ENCODE measurements at regions not wholly inside any gene's neighbourhood (a gene's known extent, or its start where the extent isn't known, plus 50 kb on each side); places are given as distances from the start of the nearest gene placed in this dataset.

DNA sequence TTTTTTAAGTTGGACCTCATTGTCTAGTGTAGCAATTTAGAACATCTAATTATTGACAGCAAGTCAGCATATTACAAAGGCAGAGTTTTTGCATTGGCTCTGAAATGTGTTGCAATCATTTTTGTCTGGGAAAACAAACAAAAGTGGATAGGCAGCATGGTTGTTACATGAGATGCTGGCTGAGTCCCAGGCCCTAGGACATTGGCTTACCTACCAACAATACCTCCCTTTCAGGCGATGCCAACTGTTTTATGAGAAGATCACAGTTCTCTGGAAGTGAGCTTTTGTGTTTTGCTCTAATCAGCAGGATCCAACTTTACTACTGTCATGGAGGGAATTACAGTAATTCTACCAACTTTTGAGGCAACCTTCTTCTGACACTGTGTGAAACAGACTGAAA lies 71.5 kb upstream of the CXADR start:
- Mint-ChIP-seq H3K9me3 (no peaks in the 10 kb centered on the region), H3K4me1 (peaks cover 38% of the 10 kb centered on the region), H3K36me3 (ENCODE audit: low read depth) (no peaks in the 10 kb centered on the region), H3K27me3 (ENCODE audit: insufficient read depth, low read depth, poor library complexity) (peaks cover 8% of the 10 kb centered on the region), H3K4me3 (no peak overlapping the region), H3K27ac (no peak overlapping the region)
- Histone ChIP-seq H3K36me3 (ENCODE audit: insufficient read depth) (no peaks in the 10 kb centered on the region), H3K4me3 (no peak overlapping the region), H3F3A (replicated peaks; ENCODE audit: low read depth) (no peaks in the 10 kb centered on the region), H4K20me1 (replicated peaks; ENCODE audit: insufficient read depth) (no peaks in the 10 kb centered on the region), H3K79me2 (replicated peaks; ENCODE audit: insufficient read depth) (no peaks in the 10 kb centered on the region), H3K4me1 (ENCODE audit: insufficient read depth) (peaks cover 15% of the 10 kb centered on the region), H3K4me2 (no peak overlapping the region), H2AFZ (no peak overlapping the region), H3K27ac (ENCODE audit: low read depth) (no peak overlapping the region), H3K27me3 (ENCODE audit: insufficient read depth) (no peaks in the 10 kb centered on the region), H3K9me2 (ENCODE audit: insufficient read depth) (no peaks in the 10 kb centered on the region)
- DNase-seq (ENCODE audit: low spot score) (peak; percentile 30), ATAC-seq (no peak)
- TF ChIP-seq ZNF462 (CRISPR knock-in tag; IDR thresholded peaks at IDR 0.05) (no peak), CTCF (conservative IDR thresholded peaks at IDR 0.05; ENCODE audit: low read depth in 2 of 2) (no peak), STAT1 (IDR thresholded peaks at IDR 0.05; ENCODE audit: unreplicated experiment) (no peak), NANOG (IDR thresholded peaks at IDR 0.05; ENCODE audit: borderline replicate concordance) (no peak), EZH2 (IDR thresholded peaks at IDR 0.05; ENCODE audit: low read depth, unreplicated experiment) (no peak), CREB1 (CRISPR knock-in tag; IDR thresholded peaks at IDR 0.05; ENCODE audit: low read depth) (no peak), ZNF114 (CRISPR knock-in tag; IDR thresholded peaks at IDR 0.05) (no peak), JUNB (IDR thresholded peaks at IDR 0.05; ENCODE audit: unreplicated experiment) (no peak), ZNF331 (CRISPR knock-in tag; IDR thresholded peaks at IDR 0.05; ENCODE audit: low read depth) (no peak), POLR2AphosphoS5 (IDR thresholded peaks at IDR 0.05; ENCODE audit: low read depth) (no peak), EZH2phosphoT487 (IDR thresholded peaks at IDR 0.05; ENCODE audit: unreplicated experiment) (no peak)
- TF ChIP-seq, protein P1, sequence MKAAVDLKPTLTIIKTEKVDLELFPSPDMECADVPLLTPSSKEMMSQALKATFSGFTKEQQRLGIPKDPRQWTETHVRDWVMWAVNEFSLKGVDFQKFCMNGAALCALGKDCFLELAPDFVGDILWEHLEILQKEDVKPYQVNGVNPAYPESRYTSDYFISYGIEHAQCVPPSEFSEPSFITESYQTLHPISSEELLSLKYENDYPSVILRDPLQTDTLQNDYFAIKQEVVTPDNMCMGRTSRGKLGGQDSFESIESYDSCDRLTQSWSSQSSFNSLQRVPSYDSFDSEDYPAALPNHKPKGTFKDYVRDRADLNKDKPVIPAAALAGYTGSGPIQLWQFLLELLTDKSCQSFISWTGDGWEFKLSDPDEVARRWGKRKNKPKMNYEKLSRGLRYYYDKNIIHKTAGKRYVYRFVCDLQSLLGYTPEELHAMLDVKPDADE (IDR thresholded peaks at IDR 0.05) = no peak
- TF ChIP-seq, protein P2, sequence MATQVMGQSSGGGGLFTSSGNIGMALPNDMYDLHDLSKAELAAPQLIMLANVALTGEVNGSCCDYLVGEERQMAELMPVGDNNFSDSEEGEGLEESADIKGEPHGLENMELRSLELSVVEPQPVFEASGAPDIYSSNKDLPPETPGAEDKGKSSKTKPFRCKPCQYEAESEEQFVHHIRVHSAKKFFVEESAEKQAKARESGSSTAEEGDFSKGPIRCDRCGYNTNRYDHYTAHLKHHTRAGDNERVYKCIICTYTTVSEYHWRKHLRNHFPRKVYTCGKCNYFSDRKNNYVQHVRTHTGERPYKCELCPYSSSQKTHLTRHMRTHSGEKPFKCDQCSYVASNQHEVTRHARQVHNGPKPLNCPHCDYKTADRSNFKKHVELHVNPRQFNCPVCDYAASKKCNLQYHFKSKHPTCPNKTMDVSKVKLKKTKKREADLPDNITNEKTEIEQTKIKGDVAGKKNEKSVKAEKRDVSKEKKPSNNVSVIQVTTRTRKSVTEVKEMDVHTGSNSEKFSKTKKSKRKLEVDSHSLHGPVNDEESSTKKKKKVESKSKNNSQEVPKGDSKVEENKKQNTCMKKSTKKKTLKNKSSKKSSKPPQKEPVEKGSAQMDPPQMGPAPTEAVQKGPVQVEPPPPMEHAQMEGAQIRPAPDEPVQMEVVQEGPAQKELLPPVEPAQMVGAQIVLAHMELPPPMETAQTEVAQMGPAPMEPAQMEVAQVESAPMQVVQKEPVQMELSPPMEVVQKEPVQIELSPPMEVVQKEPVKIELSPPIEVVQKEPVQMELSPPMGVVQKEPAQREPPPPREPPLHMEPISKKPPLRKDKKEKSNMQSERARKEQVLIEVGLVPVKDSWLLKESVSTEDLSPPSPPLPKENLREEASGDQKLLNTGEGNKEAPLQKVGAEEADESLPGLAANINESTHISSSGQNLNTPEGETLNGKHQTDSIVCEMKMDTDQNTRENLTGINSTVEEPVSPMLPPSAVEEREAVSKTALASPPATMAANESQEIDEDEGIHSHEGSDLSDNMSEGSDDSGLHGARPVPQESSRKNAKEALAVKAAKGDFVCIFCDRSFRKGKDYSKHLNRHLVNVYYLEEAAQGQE (IDR thresholded peaks at IDR 0.05; ENCODE audit: unreplicated experiment) = no peak

Measured in GM23338 (cell line).